HCT116 (cell line): ENCODE measurements at regions not wholly inside any gene's neighbourhood (a gene's known extent, or its start where the extent isn't known, plus 50 kb on each side); places are given as distances from the start of the nearest gene placed in this dataset.

Experiments
- ATF3 ChIP-seq: IDR thresholded peaks from 2 replicates; pipeline ENCODE4 v1.6.1; 2012
- CBX3 ChIP-seq: IDR thresholded peaks from 2 replicates; pipeline ENCODE4 v1.6.1; 2012; ENCODE audit warnings: low read depth
- CTCF ChIP-seq, 3 experiments: fragments of 200-600 bp in 1 of 3; sonication (generic) in 1 of 3; IDR thresholded peaks in 2 of 3; conservative IDR thresholded peaks in 1 of 3; 2 replicates each; pipeline ENCODE4 v1.5.1; 2012 to 2017; ENCODE audit warnings: low read depth in 2 of 3, low read length in 2 of 3, antibody characterized with exemption in 1 of 3, borderline replicate concordance in 1 of 3, control low read depth in 1 of 3, mild to moderate bottlenecking in 1 of 3, mixed read lengths in 1 of 3, mixed run types in 1 of 3, moderate library complexity in 1 of 3; ENCODE audit not compliant: insufficient read depth in 1 of 3
- EZH2 ChIP-seq: fragments of 200-600 bp; sonication (generic); IDR thresholded peaks from 2 replicates; pipeline ENCODE4 v1.6.1; 2017; ENCODE audit warnings: antibody characterized with exemption, mixed run types
- EZH2phosphoT487 ChIP-seq: fragments of 200-600 bp; IDR thresholded peaks from 2 replicates; pipeline ENCODE4 v1.6.1; 2018; ENCODE audit warnings: antibody characterized with exemption, borderline replicate concordance
- POLR2AphosphoS5 ChIP-seq: IDR thresholded peaks from 2 replicates; pipeline ENCODE4 v1.6.1; 2011; ENCODE audit warnings: mild to moderate bottlenecking, low read depth, low read length, moderate library complexity
- SIN3A ChIP-seq: IDR thresholded peaks from 2 replicates; pipeline ENCODE4 v1.6.1; 2012; ENCODE audit warnings: low read depth
- SRF ChIP-seq: IDR thresholded peaks from 2 replicates; pipeline ENCODE4 v1.6.1; 2012; ENCODE audit warnings: low read depth
- ZNF274 ChIP-seq: fragments of 200-500 bp; sonication (Bioruptor generic); IDR thresholded peaks from 2 replicates; pipeline ENCODE4 v1.6.1; 2014; ENCODE audit warnings: mild to moderate bottlenecking, low read depth, low read length, inconsistent platforms

GRCh38 chr9:106670418-106670817, 192.5 kb upstream of the ZNF462 start:
- TF ChIP-seq EZH2phosphoT487 = no peak
- no peak for TF ChIP-seq CBX3
- no peak for TF ChIP-seq CTCF (IDR thresholded peaks at IDR 0.05 in 2 of 3, conservative IDR thresholded peaks at IDR 0.05 in 1 of 3; ENCODE audit: borderline replicate concordance in 1 of 3, insufficient read depth in 1 of 3, low read depth in 2 of 3, low read length in 2 of 3)
- no peak for TF ChIP-seq SRF
- no peak for TF ChIP-seq ATF3
- no peak for TF ChIP-seq ZNF274
- TF ChIP-seq SIN3A = no peak
- TF ChIP-seq EZH2 = no peak
- no peak for TF ChIP-seq POLR2AphosphoS5
